ENCODE measurements at regions not wholly inside any gene's neighbourhood (a gene's known extent, or its start where the extent isn't known, plus 50 kb on each side); places are given as distances from the start of the nearest gene placed in this dataset.

GRCh38 chr6:14950103-14950969 is 295.5 kb upstream of the JARID2 start:
- TF ChIP-seq EZH2 (IDR thresholded peaks at IDR 0.05; ENCODE audit: insufficient read depth, poor library complexity, severe bottlenecking) = no peak
- no peak for TF ChIP-seq EZH2phosphoT487 (IDR thresholded peaks at IDR 0.05; ENCODE audit: insufficient read depth, low read depth)

Data from GM23248 (cell line).